Stimulated activated naive CD8-positive, alpha-beta T cell treated with anti-CD3 and anti-CD28 coated beads, Interleukin-15, Interleukin-2, amounts not matched to agents 100 U/mL and 50 U/mL, for 24 hours (primary cell): ENCODE measurements at regions not wholly inside any gene's neighbourhood (a gene's known extent, or its start where the extent isn't known, plus 50 kb on each side); places are given as distances from the start of the nearest gene placed in this dataset.

Experiments
- ATAC-seq: fragments of 150-1000 bp; cut with Tn5 transposase; one replicate; pipeline ENCODE4 v1.10.0; 2021
- DNase-seq: peaks from one replicate; pipeline ENCODE4 v3.0.0; 2021

GRCh38 chr18:65409261-65409660 is 341.6 kb upstream of the CDH7 start:
- ATAC-seq: no peak
- DNase-seq: no peak

GRCh38 chr18:65403534-65403933 is 347.3 kb upstream of the CDH7 start:
- no peak for DNase-seq
- no peak for ATAC-seq

GRCh38 chr18:65399091-65399490 is 351.7 kb upstream of the CDH7 start:
- DNase-seq (no peak), ATAC-seq (no peak)

DNA sequence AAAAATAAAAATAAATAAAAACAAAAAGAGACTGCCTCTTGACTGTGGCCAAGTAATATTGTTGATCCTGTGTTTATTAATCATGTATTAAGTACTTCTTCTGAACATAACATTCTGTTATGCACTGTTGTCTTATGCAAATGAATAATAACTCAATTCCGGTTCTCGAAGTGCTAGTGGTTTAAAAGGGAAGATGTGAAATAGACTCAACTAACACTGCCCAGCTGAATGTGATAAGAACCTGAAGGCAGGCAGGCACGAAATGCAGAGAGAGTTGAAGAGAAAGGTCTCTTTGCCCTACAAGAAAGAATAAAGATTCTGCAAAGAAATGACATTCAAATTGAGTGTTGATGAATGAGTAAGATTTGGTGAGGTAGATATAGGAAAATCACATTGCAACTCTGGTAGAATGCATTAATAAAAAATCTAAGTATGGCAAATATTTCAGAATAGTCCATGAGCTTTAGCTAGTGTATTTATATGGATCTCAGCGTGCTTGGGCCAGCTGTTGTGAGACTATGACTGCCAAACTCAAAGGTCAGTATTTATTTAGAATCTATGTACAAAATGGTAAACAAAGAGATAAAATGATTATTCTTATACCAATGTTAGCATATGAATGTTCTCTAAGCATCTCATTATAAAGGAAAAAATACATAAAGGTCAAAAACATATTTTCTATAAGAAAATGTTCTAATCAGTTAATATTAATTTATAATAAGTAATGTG is 352.3 kb upstream of the CDH7 start:
- ATAC-seq (no peak), DNase-seq (no peak)

DNA sequence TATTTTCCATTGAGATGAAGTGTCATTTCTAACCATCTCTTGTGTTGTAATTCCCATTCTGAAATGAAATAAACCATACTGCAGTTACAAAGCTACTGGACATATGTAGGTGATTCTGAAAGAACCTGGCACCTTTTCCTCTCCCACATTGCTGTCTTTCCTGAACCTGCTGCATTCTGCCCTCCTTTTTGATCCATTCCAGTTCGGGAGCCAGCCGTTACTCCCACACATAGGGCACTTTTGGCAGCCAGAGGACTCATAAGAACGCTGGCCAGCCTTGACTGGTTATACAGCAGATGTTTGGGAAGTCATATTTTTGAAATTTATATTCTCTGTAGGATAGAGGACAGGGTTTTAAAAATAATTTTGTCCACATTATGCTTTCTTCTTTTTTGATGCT is 369.8 kb upstream of the CDH7 start:
- DNase-seq (no peak), ATAC-seq (no peak)

DNA sequence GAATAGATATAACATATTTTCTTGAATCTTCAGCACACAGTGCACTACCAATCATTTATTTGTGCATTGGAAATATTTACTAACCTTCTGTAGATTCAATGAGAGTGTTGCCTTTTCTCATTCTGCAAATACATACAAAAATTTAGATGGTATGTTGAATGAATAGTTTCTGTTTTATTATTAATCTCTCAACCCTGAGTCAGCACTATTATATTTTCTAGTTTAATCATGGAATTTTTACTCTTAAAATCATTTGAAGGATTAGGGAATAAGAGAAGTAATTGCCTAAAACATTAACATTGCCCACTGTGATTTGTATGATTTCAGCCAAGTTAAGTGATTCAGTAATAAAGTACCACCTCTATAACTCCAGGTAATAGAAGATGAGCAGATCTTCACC is 370.2 kb upstream of the CDH7 start:
- ATAC-seq (no peak), DNase-seq (no peak)

DNA sequence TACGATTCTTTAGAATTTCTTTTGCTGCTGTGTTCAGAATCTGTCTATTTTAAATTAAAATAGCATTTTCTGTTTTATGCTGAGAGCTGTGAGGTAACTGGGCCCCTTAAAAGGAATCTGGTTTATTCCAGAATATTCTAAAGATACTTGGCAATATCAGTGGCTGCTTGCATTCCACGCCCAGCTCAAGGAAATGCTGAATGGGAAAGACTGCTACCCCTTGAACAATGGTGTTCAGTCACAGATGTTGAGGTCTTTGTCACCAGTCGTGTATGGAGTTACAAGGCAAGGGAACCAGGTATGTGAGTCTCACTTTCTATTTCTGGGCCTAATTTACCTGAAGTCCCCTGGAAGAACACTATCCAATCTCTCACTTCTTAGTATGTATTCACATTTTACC is 377.9 kb upstream of the CDH7 start:
- no peak for DNase-seq
- ATAC-seq: no peak

GRCh38 chr18:65365245-65365980 is 385.4 kb upstream of the CDH7 start:
- no peak for DNase-seq
- no peak for ATAC-seq

GRCh38 chr18:65363911-65364632 is 386.7 kb upstream of the CDH7 start:
- DNase-seq (no peak), ATAC-seq (no peak)

GRCh38 chr18:65363011-65363410 is 387.8 kb upstream of the CDH7 start:
- no peak for DNase-seq
- no peak for ATAC-seq

- ATAC-seq: no peak
- DNase-seq: no peak
Measured at GRCh38 chr18:65359479-65359878, 391.3 kb upstream of the CDH7 start.

GRCh38 chr18:65358306-65358705 is 392.5 kb upstream of the CDH7 start:
- DNase-seq: no peak
- ATAC-seq: no peak

DNA sequence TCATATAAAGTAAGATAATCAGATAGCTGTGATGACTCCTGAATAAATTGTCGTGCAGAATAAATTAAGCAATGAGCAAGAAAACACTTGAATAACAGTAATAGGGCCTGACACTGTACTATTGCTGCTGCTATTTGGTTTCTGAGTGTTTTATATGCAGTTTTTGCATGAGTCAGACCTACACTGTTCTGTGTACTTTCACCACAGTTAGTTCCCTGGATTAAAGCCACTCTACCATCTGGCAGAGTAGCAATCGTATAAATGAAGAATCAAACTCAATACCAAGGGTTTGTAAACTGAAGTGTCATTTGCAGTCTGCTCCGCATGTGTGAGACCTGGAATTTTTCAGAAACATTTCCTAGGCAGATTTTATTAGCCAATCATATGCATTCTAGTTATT is 398.6 kb upstream of the CDH7 start:
- ATAC-seq: no peak
- no peak for DNase-seq

GRCh38 chr18:65349635-65350034 is 401.2 kb upstream of the CDH7 start:
- ATAC-seq (no peak), DNase-seq (no peak)

GRCh38 chr18:65347446-65347845 is 403.4 kb upstream of the CDH7 start:
- DNase-seq (no peak), ATAC-seq (no peak)

GRCh38 chr18:65346086-65346485 is 404.7 kb upstream of the CDH7 start:
- DNase-seq: no peak
- no peak for ATAC-seq

GRCh38 chr18:65343571-65343970 is 407.2 kb upstream of the CDH7 start:
- ATAC-seq (no peak), DNase-seq (no peak)

- ATAC-seq (no peak), DNase-seq (no peak)
Measured at GRCh38 chr18:65336411-65336810, 414.4 kb upstream of the CDH7 start.

DNA sequence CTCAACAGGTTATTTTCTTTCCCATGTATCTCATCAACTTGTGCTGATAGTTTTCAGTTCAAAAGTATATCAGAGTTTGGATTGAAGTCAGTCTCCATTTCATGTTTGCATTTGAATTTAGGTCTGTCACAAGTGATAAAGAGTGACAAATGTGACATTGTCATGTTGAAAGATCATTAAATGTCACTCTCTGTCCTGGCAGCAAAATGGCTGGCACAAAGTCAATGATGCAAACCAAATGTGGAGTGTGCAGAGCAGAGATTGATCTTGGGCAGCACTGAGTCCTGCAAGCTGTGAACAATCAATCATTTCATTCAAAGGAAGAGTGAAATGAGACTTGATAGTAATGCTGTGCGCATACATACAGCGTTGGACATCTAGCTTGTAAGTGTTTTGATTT is 421.8 kb upstream of the CDH7 start:
- no peak for ATAC-seq
- no peak for DNase-seq

- DNase-seq (no peak), ATAC-seq (no peak)
Measured at GRCh38 chr18:65326805-65327204, 424.0 kb upstream of the CDH7 start.

DNA sequence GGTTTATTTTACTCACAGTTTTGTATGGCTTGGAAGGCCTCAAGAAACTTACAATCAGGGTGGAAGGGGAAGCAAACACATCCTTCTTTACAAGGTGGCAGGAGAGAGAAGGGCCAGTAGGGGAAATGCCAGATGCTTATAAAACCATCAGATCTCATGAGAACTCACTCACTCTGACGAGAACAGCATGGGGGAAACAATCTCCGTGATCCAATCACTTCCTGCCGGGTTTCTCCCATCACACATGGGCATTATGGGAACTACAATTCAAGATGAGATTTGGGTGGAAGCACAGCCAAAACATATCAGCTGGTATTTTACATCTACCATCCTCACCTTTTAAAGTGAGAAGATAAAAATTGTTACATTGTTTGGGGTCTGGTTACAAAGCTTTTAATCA is 427.9 kb upstream of the CDH7 start:
- ATAC-seq (no peak), DNase-seq (no peak)

- DNase-seq: no peak
- ATAC-seq: no peak
Measured at GRCh38 chr18:65298422-65298821, 452.4 kb upstream of the CDH7 start.

GRCh38 chr18:65288908-65289307 is 461.9 kb upstream of the CDH7 start:
- no peak for ATAC-seq
- DNase-seq: no peak
